Bronchial epithelial cell (primary cell): ENCODE measurements at regions not wholly inside any gene's neighbourhood (a gene's known extent, or its start where the extent isn't known, plus 50 kb on each side); places are given as distances from the start of the nearest gene placed in this dataset.

Experiments
- DNase-seq: peaks from one replicate; pipeline ENCODE4 v3.0.0-alpha.2; 2010; ENCODE audit warnings: low read depth
- FAIRE-seq: peaks from 2 replicates; lab custom pipeline; 2011; peaks lifted over from hg19 to GRCh38; lab: Jason Lieb, UNC
- H3K27me3 ChIP-seq: 2 replicates; pipeline ENCODE4 v1.5.1; 2011; ENCODE audit warnings: low read length; ENCODE audit not compliant: control insufficient read depth, insufficient read depth
- H3K36me3 ChIP-seq: 2 replicates; pipeline ENCODE4 v1.5.1; 2011; ENCODE audit warnings: low read length; ENCODE audit not compliant: control insufficient read depth, insufficient read depth
- H3K4me3 ChIP-seq: 2 replicates; pipeline ENCODE4 v1.5.1; 2011; ENCODE audit warnings: mild to moderate bottlenecking, low read depth, low read length, control low read depth
- TF ChIP-seq, protein P1 (sequence below): IDR thresholded peaks from 2 replicates; pipeline ENCODE4 v1.5.1; 2011; ENCODE audit warnings: mild to moderate bottlenecking, moderate library complexity, low read length, control low read depth, inconsistent platforms; ENCODE audit not compliant: insufficient read depth, severe bottlenecking

GRCh38 chr9:17986595-17986994, 407.7 kb downstream of the SH3GL2 start:
- FAIRE-seq (no peak), DNase-seq (no peak)
- no peaks in the 10 kb centered on the region for H3K27me3 ChIP-seq

GRCh38 chr9:17987189-17987588, 408.3 kb downstream of the SH3GL2 start:
- no peaks in the 10 kb centered on the region for H3K36me3 ChIP-seq
- DNase-seq (no peak), FAIRE-seq (no peak)
- H3K27me3 ChIP-seq = no peaks in the 10 kb centered on the region
- TF ChIP-seq, protein P1, sequence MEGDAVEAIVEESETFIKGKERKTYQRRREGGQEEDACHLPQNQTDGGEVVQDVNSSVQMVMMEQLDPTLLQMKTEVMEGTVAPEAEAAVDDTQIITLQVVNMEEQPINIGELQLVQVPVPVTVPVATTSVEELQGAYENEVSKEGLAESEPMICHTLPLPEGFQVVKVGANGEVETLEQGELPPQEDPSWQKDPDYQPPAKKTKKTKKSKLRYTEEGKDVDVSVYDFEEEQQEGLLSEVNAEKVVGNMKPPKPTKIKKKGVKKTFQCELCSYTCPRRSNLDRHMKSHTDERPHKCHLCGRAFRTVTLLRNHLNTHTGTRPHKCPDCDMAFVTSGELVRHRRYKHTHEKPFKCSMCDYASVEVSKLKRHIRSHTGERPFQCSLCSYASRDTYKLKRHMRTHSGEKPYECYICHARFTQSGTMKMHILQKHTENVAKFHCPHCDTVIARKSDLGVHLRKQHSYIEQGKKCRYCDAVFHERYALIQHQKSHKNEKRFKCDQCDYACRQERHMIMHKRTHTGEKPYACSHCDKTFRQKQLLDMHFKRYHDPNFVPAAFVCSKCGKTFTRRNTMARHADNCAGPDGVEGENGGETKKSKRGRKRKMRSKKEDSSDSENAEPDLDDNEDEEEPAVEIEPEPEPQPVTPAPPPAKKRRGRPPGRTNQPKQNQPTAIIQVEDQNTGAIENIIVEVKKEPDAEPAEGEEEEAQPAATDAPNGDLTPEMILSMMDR = no peak
- H3K4me3 ChIP-seq = no peak overlapping the region

More at GRCh38 chr9:17986595-17986994, 407.7 kb downstream of the SH3GL2 start:
- no peak overlapping the region for H3K4me3 ChIP-seq
- H3K36me3 ChIP-seq = no peaks in the 10 kb centered on the region
- TF ChIP-seq, protein P1 = no peak

- Histone ChIP-seq H3K4me3 (no peak overlapping the region), H3K27me3 (no peaks in the 10 kb centered on the region), H3K36me3 (no peaks in the 10 kb centered on the region)
- TF ChIP-seq, protein P1 = no peak
- DNase-seq (no peak), FAIRE-seq (no peak)
Observed at GRCh38 chr9:17988489-17988888, 409.6 kb downstream of the SH3GL2 start.

GRCh38 chr9:17990602-17991001, 411.7 kb downstream of the SH3GL2 start:
- Histone ChIP-seq H3K36me3 (no peaks in the 10 kb centered on the region), H3K4me3 (no peak overlapping the region), H3K27me3 (no peaks in the 10 kb centered on the region)
- peak; percentile 28 for DNase-seq
- FAIRE-seq = no peak
- TF ChIP-seq, protein P1 = no peak

DNA sequence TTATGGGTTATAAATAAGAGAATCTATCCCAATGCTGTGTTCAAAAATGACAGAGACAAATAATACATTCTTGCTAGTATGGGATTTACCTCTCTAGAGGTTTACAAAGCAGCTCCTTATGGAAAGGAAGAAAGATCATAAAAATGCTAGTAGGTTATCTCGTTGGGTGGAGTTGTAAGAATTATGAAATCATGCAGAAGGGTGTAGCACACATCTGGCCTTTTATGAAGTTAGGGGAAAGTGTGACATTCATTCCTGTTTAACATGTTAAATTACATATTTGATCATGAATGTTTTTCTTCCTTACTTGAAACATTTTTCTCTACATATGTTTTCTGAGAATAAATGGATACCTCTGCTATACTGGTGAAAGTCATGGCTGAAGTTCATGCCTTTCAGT, 414.2 kb downstream of the SH3GL2 start:
- no peak for FAIRE-seq
- no peak for DNase-seq

More for the DNA sequence above, 414.2 kb downstream of the SH3GL2 start:
- H3K4me3 ChIP-seq = no peak overlapping the region
- no peaks in the 10 kb centered on the region for H3K27me3 ChIP-seq
- H3K36me3 ChIP-seq = no peaks in the 10 kb centered on the region
- TF ChIP-seq, protein P1 = no peak
